ENCODE measurements at regions not wholly inside any gene's neighbourhood (a gene's known extent, or its start where the extent isn't known, plus 50 kb on each side); places are given as distances from the start of the nearest gene placed in this dataset.

- no peak for TF ChIP-seq CTCF (IDR thresholded peaks at IDR 0.05)
- Mint-ChIP-seq H3K4me1 (ENCODE audit: unreplicated experiment) (no peaks in the 10 kb centered on the region), H3K27ac (ENCODE audit: unreplicated experiment) (no peak overlapping the region), H3K36me3 (ENCODE audit: unreplicated experiment) (no peaks in the 10 kb centered on the region), H3K4me3 (ENCODE audit: unreplicated experiment) (no peak overlapping the region), H3K27me3 (ENCODE audit: unreplicated experiment) (no peaks in the 10 kb centered on the region), H3K9me3 (ENCODE audit: unreplicated experiment) (peaks cover 23% of the 10 kb centered on the region)
- no peak for DNase-seq (ENCODE audit: extremely low spot score, unreplicated experiment)
Measured at GRCh38 chr12:125518074-125518473, 452.8 kb downstream of the AACS start.

GRCh38 chr12:125519026-125519651 is 453.9 kb downstream of the AACS start:
- no peak for DNase-seq (ENCODE audit: extremely low spot score, unreplicated experiment)
- TF ChIP-seq CTCF (IDR thresholded peaks at IDR 0.05) = no peak
- H3K4me1 Mint-ChIP-seq (ENCODE audit: unreplicated experiment) = no peaks in the 10 kb centered on the region
- peaks cover 31% of the 10 kb centered on the region for H3K9me3 Mint-ChIP-seq (ENCODE audit: unreplicated experiment)
- H3K36me3 Mint-ChIP-seq (ENCODE audit: unreplicated experiment) = no peaks in the 10 kb centered on the region
- no peak overlapping the region for H3K4me3 Mint-ChIP-seq (ENCODE audit: unreplicated experiment)
- no peak overlapping the region for H3K27ac Mint-ChIP-seq (ENCODE audit: unreplicated experiment)
- H3K27me3 Mint-ChIP-seq (ENCODE audit: unreplicated experiment) = no peaks in the 10 kb centered on the region

- DNase-seq (ENCODE audit: extremely low spot score, unreplicated experiment) = no peak
- Mint-ChIP-seq H3K27me3 (ENCODE audit: unreplicated experiment) (no peaks in the 10 kb centered on the region), H3K4me3 (ENCODE audit: unreplicated experiment) (no peak overlapping the region), H3K27ac (ENCODE audit: unreplicated experiment) (no peak overlapping the region), H3K36me3 (ENCODE audit: unreplicated experiment) (no peaks in the 10 kb centered on the region), H3K4me1 (ENCODE audit: unreplicated experiment) (no peaks in the 10 kb centered on the region), H3K9me3 (ENCODE audit: unreplicated experiment) (peaks cover 32% of the 10 kb centered on the region)
- TF ChIP-seq CTCF (IDR thresholded peaks at IDR 0.05) = no peak
Measured at GRCh38 chr12:125525879-125526278, 460.6 kb downstream of the AACS start.

GRCh38 chr12:125528281-125528680 is 463.0 kb downstream of the AACS start:
- no peak for DNase-seq (ENCODE audit: extremely low spot score, unreplicated experiment)
- no peaks in the 10 kb centered on the region for H3K27me3 Mint-ChIP-seq (ENCODE audit: unreplicated experiment)
- H3K36me3 Mint-ChIP-seq (ENCODE audit: unreplicated experiment) = no peaks in the 10 kb centered on the region
- H3K4me3 Mint-ChIP-seq (ENCODE audit: unreplicated experiment) = no peak overlapping the region
- TF ChIP-seq CTCF (IDR thresholded peaks at IDR 0.05) = no peak
- H3K4me1 Mint-ChIP-seq (ENCODE audit: unreplicated experiment) = no peaks in the 10 kb centered on the region
- no peak overlapping the region for H3K27ac Mint-ChIP-seq (ENCODE audit: unreplicated experiment)
- peaks cover 16% of the 10 kb centered on the region for H3K9me3 Mint-ChIP-seq (ENCODE audit: unreplicated experiment)

- H3K9me3 Mint-ChIP-seq (ENCODE audit: unreplicated experiment) = no peaks in the 10 kb centered on the region
- no peak for DNase-seq (ENCODE audit: extremely low spot score, unreplicated experiment)
- H3K36me3 Mint-ChIP-seq (ENCODE audit: unreplicated experiment) = no peaks in the 10 kb centered on the region
- no peak overlapping the region for H3K4me3 Mint-ChIP-seq (ENCODE audit: unreplicated experiment)
- no peak for TF ChIP-seq CTCF (IDR thresholded peaks at IDR 0.05)
- H3K27ac Mint-ChIP-seq (ENCODE audit: unreplicated experiment) = no peak overlapping the region
- no peaks in the 10 kb centered on the region for H3K27me3 Mint-ChIP-seq (ENCODE audit: unreplicated experiment)
- H3K4me1 Mint-ChIP-seq (ENCODE audit: unreplicated experiment) = no peaks in the 10 kb centered on the region
Measured at GRCh38 chr12:125530201-125530600, 465.0 kb downstream of the AACS start.

All from osteocyte (in vitro differentiated cells).